Heart right ventricle (tissue), 16 donors: ENCODE measurements at regions not wholly inside any gene's neighbourhood (a gene's known extent, or its start where the extent isn't known, plus 50 kb on each side); places are given as distances from the start of the nearest gene placed in this dataset.

Source experiments
- ATAC-seq, 8 donors: fragments of 200-7000 bp; cut with Tn5 transposase; one replicate each; pipeline ENCODE4 v1.9.1; 2020; ENCODE audit warnings: mild to moderate bottlenecking in 8 of 8, moderate library complexity in 8 of 8, moderate number of reproducible peaks in 1 of 8
- DNase-seq, 2 donors: peaks; one replicate each; pipeline ENCODE4 v3.0.0-alpha.2; 2020
- H3K27ac ChIP-seq, 10 donors: fragments of 200-600 bp; sonication (generic) in 2 of 10; one replicate each; pipeline versions ENCODE4 v1.5.0 to v1.8.0; 2020 to 2022; ENCODE audit warnings: mild to moderate bottlenecking in 3 of 10
- H3K27me3 ChIP-seq, 7 donors: fragments of 200-600 bp; one replicate each; pipeline ENCODE4 v1.8.0; 2021 to 2022; ENCODE audit warnings: mild to moderate bottlenecking in 2 of 7
- H3K36me3 ChIP-seq, 9 donors: fragments of 200-600 bp; sonication (generic) in 1 of 9; one replicate each; pipeline versions ENCODE4 v1.5.0 to v1.8.0; 2020 to 2022; ENCODE audit warnings: mild to moderate bottlenecking in 2 of 9
- H3K4me1 ChIP-seq, 9 donors: fragments of 200-600 bp; sonication (generic) in 1 of 9; one replicate each; pipeline versions ENCODE4 v1.5.0 to v1.8.0; 2020 to 2022; ENCODE audit warnings: mild to moderate bottlenecking in 4 of 9
- H3K4me3 ChIP-seq, 10 donors: fragments of 200-600 bp; sonication (generic) in 2 of 10; one replicate each; pipeline versions ENCODE4 v1.5.0 to v1.8.0; 2020 to 2022; ENCODE audit warnings: mild to moderate bottlenecking in 7 of 10, moderate library complexity in 2 of 10
- H3K9me3 ChIP-seq, 11 donors: fragments of 200-600 bp in 10 of 11; sonication (generic) in 2 of 11; one replicate each; pipeline versions ENCODE4 v1.5.0 to v1.8.0; 2013 to 2022; ENCODE audit warnings: mild to moderate bottlenecking in 2 of 11, control low read depth in 1 of 11, moderate library complexity in 1 of 11
- WGBS, 2 donors: extraction: QIAGEN DNeasy Blood & Tissue Kit; methylation state at CpG; one replicate each; pipeline ENCODE4 v1.1.7; 2013; ENCODE audit warnings: inconsistent platforms in 1 of 2; 5-methylcytosine and 5-hydroxymethylcytosine counted together
- intact Hi-C, 10 donors: fragments of 100-400 bp; cut with DNase I; formaldehyde crosslinking; loops; one replicate each; pipeline versions ENCODE4 v1.11.1 to v1.14.2; 2022
- TF ChIP-seq, protein P1 (sequence below), 9 donors: fragments of 200-600 bp; sonication (generic) in 2 of 9; IDR thresholded peaks; one replicate each; pipeline versions ENCODE4 v1.5.0 to v1.8.0; 2021 to 2022; ENCODE audit warnings: antibody characterized with exemption in 9 of 9, mild to moderate bottlenecking in 5 of 9, moderate library complexity in 1 of 9
- donor health status: Arrhythmogenic right ventricular cardiomyopathy.
- donor health status: ischemic (EF 13 %, LVEDD 7.1; RV severe dilation, severe dysfunction).
- donor health status: healthy with polysubstance abuse.
- donor health status: DM: no; HTN: yes; CAD: no.
- donor health status: DM: no; HTN: no; CAD: no.
- donor health status: ischemic (EF 25% LVEDD 6.9; RV normal size, moderate dysfunction).
- donor health status: ischemic (EF 25% LVEDD 5.7; RV mildly dilated, moderate dysfunction).
- donor health status: healthy.
- donor health status: DM: yes; HTN: yes; CAD: no.
- donor health status: Ischemic cardiomyopathy.
- donor health status: ischemic (EF 35%, LVEDD 5.7; RV mildly dilated, moderate dysfunction).
- donor health status: nonischemic (EF 11% LVEDD 7.7; RV severe dilation, severe dysfunction).
- donor health status: DM: yes; HTN: yes; CAD: no.
- donor health status: PGD.
- donor health status: ischemic (EF 29% LVEDD 5.4; RV normal size, mild dysfunction).
- donor health status: nonischemic (EF 23%, LVEDD 6.1; RV moderate dilation, normal function).

DNA sequence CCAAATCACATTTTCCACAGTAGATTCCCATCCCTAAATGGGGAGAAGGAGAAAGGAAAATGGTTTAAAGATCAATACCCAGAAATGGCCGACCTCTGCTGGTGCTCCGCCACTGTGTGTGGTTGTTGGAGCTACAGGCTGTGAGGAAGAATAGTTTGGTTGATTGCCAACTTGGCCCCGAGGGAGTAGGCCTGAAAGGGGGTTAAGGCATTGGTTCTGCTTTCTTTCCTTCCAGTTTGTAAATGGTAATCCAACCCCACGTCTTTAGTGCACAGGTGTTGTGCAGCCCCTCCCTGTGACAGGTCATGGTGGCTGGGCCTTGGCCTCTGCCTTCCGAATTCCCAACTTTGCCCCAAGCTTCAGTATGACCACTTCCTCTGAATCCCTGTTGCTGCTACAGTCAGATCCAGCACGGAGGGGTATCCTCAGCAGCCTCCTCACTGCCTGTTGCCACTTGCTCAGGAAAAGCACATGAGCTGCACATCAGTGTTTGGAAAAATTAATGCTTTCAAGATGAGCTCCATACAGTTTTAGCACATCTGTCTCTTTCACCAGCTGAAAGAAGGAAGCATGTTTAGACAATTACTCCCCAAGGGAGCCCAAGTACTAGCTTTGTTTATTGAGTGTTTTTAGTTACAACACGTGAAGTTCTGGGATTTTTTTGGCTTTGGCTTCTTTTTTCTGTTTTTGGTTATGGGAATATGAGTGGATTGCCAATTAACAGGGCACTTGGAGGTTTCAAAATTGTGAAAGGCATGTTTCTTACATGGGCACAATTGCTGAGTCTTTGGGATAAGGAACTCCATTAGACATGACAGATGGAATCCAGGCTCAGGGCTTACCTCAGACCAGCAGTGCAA lies 92.3 kb upstream of the ROPN1 start:
- no peaks in the 10 kb centered on the region for H3K27me3 ChIP-seq
- no peaks in the 10 kb centered on the region for H3K9me3 ChIP-seq
- intact Hi-C loops, result loop anchor here in 8 of 10 donors (2.0 to 10.0 kb wide), 5 partner anchors 52 to 201 kb away; partner anchors contain the start of gene KALRN (in 1 of the 8)
- H3K36me3 ChIP-seq, result no peaks in the 10 kb centered on the region
- TF ChIP-seq, protein P1, sequence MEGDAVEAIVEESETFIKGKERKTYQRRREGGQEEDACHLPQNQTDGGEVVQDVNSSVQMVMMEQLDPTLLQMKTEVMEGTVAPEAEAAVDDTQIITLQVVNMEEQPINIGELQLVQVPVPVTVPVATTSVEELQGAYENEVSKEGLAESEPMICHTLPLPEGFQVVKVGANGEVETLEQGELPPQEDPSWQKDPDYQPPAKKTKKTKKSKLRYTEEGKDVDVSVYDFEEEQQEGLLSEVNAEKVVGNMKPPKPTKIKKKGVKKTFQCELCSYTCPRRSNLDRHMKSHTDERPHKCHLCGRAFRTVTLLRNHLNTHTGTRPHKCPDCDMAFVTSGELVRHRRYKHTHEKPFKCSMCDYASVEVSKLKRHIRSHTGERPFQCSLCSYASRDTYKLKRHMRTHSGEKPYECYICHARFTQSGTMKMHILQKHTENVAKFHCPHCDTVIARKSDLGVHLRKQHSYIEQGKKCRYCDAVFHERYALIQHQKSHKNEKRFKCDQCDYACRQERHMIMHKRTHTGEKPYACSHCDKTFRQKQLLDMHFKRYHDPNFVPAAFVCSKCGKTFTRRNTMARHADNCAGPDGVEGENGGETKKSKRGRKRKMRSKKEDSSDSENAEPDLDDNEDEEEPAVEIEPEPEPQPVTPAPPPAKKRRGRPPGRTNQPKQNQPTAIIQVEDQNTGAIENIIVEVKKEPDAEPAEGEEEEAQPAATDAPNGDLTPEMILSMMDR (IDR thresholded peaks at IDR 0.05), result no peak
- no peak overlapping the region for H3K4me3 ChIP-seq
- peak overlapping the region in 9 of 10 donors; percentile 15 to 51 (median 38) for H3K27ac ChIP-seq
- H3K4me1 ChIP-seq, result peaks cover 0 to 41% (median 16%) of the 10 kb centered on the region in 9 donors
- peak in 7 of 8 donors; percentile 34 to 84 (median 67) for ATAC-seq
- WGBS, 2 donors, result 47 to 56% methylated on average over 7 of the region's 7 CpGs
- DNase-seq, result peak in 1 of 2 donors; percentile 55

DNA sequence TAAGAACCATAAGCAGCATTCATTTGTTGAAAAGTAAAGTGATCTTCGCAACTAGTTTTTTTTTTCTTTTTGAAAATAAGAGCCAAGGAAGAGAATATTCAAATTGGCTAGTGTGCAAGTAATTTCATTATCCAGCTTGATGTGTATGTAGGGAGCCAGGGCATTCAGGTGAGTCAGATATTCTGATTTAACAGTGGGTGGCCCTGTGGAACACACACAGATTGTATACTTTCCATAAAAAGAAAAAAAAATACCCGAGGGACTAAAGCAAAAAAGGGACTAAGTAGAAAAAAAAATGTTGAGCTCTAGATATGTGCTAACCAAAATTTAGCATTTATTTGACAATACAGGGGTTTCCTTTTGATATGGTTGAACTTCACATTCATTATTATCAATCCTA lies 96.9 kb upstream of the ROPN1 start:
- no peak for ATAC-seq
- H3K4me1 ChIP-seq, result peaks cover 0 to 19% (median 7%) of the 10 kb centered on the region in 9 donors
- WGBS, 2 donors, result 90 to 92% methylated on average over 2 of the region's 2 CpGs
- no peaks in the 10 kb centered on the region for H3K27me3 ChIP-seq
- no peak overlapping the region for H3K27ac ChIP-seq
- H3K9me3 ChIP-seq, result no peaks in the 10 kb centered on the region
- no peaks in the 10 kb centered on the region for H3K36me3 ChIP-seq
- TF ChIP-seq, protein P1 (IDR thresholded peaks at IDR 0.05), result no peak
- DNase-seq, result no peak
- no peak overlapping the region for H3K4me3 ChIP-seq
- intact Hi-C loops, result loop anchor here in 1 of 10 donors (10.0 kb wide), 1 partner anchor 196 kb away; no protein-coding TSS in a partner anchor

DNA sequence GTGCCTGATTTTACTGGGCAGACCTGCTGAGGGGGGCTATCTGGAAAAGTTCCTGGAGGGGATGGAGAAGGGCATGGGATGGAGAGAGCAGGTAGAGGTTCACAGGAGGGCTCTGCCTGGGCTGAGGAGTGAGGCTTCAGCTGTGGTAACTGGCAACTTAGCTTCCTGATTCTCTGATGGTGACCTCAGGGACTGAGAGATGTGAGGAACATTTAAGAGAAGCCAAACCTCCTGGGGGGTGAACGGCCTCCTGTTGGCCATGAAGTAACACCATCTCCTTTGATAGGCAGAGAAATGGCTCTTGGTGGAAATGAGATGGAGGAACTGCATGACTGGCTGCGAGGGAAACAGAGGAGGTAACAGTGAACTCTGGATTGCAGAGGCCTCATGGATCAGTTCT lies 97.3 kb upstream of the ROPN1 start:
- H3K27me3 ChIP-seq, result no peaks in the 10 kb centered on the region
- peaks cover 0 to 15% (median 5%) of the 10 kb centered on the region in 9 donors for H3K4me1 ChIP-seq
- intact Hi-C loops, result loop anchor here in 1 of 10 donors (10.0 kb wide), 1 partner anchor 196 kb away; no protein-coding TSS in a partner anchor
- 92 to 96% methylated on average over 2 of the region's 2 CpGs for whole genome bisulfite sequencing, 2 donors
- no peaks in the 10 kb centered on the region for H3K9me3 ChIP-seq
- TF ChIP-seq, protein P1 (IDR thresholded peaks at IDR 0.05), result no peak
- DNase-seq, result no peak
- H3K36me3 ChIP-seq, result peaks cover 0 to 2% (median 0%) of the 10 kb centered on the region in 9 donors
- no peak for ATAC-seq
- no peak overlapping the region for H3K4me3 ChIP-seq
- no peak overlapping the region for H3K27ac ChIP-seq

DNA sequence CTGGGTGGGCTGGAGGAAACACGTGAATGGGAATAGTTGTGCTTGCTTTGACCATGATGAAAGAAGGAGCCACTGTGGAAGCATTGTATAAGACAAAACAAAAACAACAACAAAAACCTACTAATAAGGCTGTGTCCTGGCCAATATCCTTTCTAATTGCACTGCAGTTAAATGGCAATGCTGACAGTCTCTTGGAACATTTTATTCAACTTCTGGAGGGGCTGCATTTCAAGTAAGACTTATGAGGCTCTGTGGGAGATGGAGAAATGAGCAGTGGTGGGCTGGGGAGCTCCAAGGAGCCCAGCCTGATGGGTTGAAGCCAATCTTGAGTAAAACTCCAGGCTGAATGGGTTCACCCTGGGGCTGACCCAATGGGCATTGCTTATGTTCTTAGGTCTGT lies 99.8 kb upstream of the ROPN1 start:
- no peak for ATAC-seq

More for the DNA sequence above, 99.8 kb upstream of the ROPN1 start:
- Histone ChIP-seq H3K36me3 (peaks cover 0 to 6% (median 0%) of the 10 kb centered on the region in 9 donors), H3K27me3 (no peaks in the 10 kb centered on the region), H3K4me3 (no peak overlapping the region), H3K4me1 (peaks cover 0 to 5% (median 0%) of the 10 kb centered on the region in 9 donors), H3K9me3 (no peaks in the 10 kb centered on the region), H3K27ac (no peak overlapping the region)
- intact Hi-C loops, result no loop called here
- DNase-seq, result no peak
- WGBS, 2 donors, result 88% methylated on average over 1 of the region's 1 CpG
- TF ChIP-seq, protein P1 (IDR thresholded peaks at IDR 0.05), result no peak
